Activated CD8-positive, alpha-beta memory T cell treated with anti-CD3 and anti-CD28 coated beads, Interleukin-2, amount 50 U/mL, for 24 hours (primary cell): ENCODE measurements at regions not wholly inside any gene's neighbourhood (a gene's known extent, or its start where the extent isn't known, plus 50 kb on each side); places are given as distances from the start of the nearest gene placed in this dataset.
"Not testable (repeated sequence)": the region's sequence is repeated elsewhere in the genome, so short reads cannot be mapped to it uniquely, and the experiment has no call there.

Experiments used
- DNase-seq: peaks from one replicate; pipeline ENCODE4 v3.0.0-alpha.2; 2020; ENCODE audit errors: extremely low read depth

GRCh38 chr11:70592641-70593165, 194.4 kb downstream of the CTTN start:
- no peak for DNase-seq

- DNase-seq = no peak
These were observed 195.2 kb downstream of the CTTN start for GRCh38 chr11:70593446-70593983.

- DNase-seq = no peak
These were observed 195.7 kb downstream of the CTTN start for GRCh38 chr11:70594031-70594430.

- no peak for DNase-seq
These were observed 196.3 kb downstream of the CTTN start for GRCh38 chr11:70594606-70595005.

- DNase-seq = no peak
These were observed 196.7 kb downstream of the CTTN start for GRCh38 chr11:70595016-70595415.

- DNase-seq = no peak
These were observed 197.1 kb downstream of the CTTN start for GRCh38 chr11:70595452-70595851.

GRCh38 chr11:70596091-70596490, 197.8 kb downstream of the CTTN start:
- no peak for DNase-seq

GRCh38 chr11:70597006-70597555, 198.8 kb downstream of the CTTN start:
- no peak for DNase-seq

- no peak for DNase-seq
These were observed 199.7 kb downstream of the CTTN start for GRCh38 chr11:70597751-70598625.

GRCh38 chr11:70600911-70601415, 202.6 kb downstream of the CTTN start:
- not testable (repeated sequence) for DNase-seq

- no peak for DNase-seq
These were observed 203.7 kb downstream of the CTTN start for GRCh38 chr11:70601861-70602538.

- DNase-seq = no peak
These were observed 204.9 kb downstream of the CTTN start for GRCh38 chr11:70603114-70603755.

- no peak for DNase-seq
These were observed 205.5 kb downstream of the CTTN start for GRCh38 chr11:70603756-70604211.

- no peak for DNase-seq
These were observed 205.9 kb downstream of the CTTN start for GRCh38 chr11:70604221-70604620.

- no peak for DNase-seq
These were observed 206.5 kb downstream of the CTTN start for GRCh38 chr11:70604630-70605467.

- DNase-seq = no peak
These were observed 207.1 kb downstream of the CTTN start for GRCh38 chr11:70605468-70605815.

GRCh38 chr11:70605846-70606245, 207.5 kb downstream of the CTTN start:
- no peak for DNase-seq

- no peak for DNase-seq
These were observed 208.1 kb downstream of the CTTN start for GRCh38 chr11:70606248-70606950.

GRCh38 chr11:70606951-70607330, 208.6 kb downstream of the CTTN start:
- DNase-seq = no peak

- no peak for DNase-seq
These were observed 209.2 kb downstream of the CTTN start for GRCh38 chr11:70607561-70607960.
